Germinal center (tissue), 1 donor: ENCODE measurements at regions not wholly inside any gene's neighbourhood (a gene's known extent, or its start where the extent isn't known, plus 50 kb on each side); places are given as distances from the start of the nearest gene placed in this dataset.
"Not testable (repeated sequence)": the region's sequence is repeated elsewhere in the genome, so short reads cannot be mapped to it uniquely, and the experiment has no call there.

Experiments
- DNase-seq: peaks from one replicate; pipeline ENCODE4 v3.0.0; 2012; ENCODE audit warnings: mixed read lengths, low spot score

- no peak for DNase-seq
These were observed 142.8 kb downstream of the NECTIN1 start for GRCh38 chr11:119586181-119586580.

GRCh38 chr11:119585043-119585781, 143.8 kb downstream of the NECTIN1 start:
- DNase-seq = no peak

DNA sequence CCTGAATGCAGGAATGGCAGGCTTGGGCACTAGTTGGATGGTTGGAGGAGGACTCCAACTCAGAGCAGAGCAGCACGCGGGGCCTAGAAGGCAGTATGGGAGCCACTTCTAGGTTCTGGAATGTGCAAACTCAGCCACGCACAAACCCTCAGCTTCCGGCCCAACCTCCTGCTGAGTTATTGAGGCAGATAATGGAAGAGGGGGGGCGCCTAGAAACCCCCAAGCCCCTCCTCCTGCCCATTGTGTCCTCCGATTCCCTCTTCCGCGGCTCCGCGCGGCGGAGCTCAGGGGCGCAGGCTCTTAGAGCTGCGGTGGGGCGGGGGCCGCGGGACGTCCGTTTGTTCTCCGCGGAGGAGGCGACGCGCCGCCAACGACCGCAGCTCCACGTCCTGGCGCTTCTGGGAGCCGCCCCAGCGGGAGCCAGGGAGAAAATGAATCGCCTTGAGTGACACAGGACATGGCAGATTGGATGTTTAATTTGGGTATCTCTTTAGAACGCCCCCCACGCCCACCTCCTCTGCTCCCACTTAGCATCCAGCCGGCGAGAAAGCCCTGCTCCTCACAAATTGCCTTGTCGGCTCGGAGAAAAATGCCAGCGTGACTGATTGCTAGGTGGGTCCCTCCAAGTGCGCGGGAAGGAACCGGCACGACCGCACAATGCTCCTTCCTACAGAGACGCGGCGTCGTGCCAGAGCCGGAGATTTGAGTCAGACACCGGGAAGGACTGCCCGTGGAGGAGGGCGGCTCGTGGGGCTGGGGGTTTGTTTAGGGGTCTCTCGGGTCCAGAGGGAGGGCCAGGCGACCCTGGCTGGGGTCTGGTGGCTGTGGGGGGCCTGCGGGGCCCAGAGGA, 144.6 kb downstream of the NECTIN1 start:
- no peak for DNase-seq

GRCh38 chr11:119583585-119583984, 145.4 kb downstream of the NECTIN1 start:
- no peak for DNase-seq

DNA sequence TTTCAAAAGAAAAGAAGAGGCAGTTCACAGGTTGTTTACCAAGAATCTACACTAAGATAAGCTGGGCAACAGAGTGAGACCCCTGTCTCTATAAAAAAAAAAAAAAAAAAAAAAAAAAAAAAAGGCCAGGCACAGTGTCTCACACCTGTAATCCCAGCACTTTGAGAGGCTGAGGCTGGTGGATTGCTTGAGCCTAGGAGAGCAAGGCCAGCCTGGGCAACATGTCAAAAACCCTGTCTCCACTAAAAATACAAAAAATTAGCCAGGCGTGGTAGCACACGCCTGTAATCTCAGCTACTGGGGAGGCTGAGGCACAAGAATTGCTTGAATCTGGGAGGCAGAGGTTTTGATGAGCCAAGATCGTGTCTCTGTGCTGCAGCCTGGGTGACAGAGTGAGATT, 147.6 kb downstream of the NECTIN1 start:
- not testable (repeated sequence) for DNase-seq

GRCh38 chr11:119580751-119581150, 148.2 kb downstream of the NECTIN1 start:
- DNase-seq = no peak

GRCh38 chr11:119580081-119580480, 148.9 kb downstream of the NECTIN1 start:
- no peak for DNase-seq

GRCh38 chr11:119578521-119579191, 150.3 kb downstream of the NECTIN1 start:
- DNase-seq = no peak

GRCh38 chr11:119573858-119574257, 150.9 kb upstream of the THY1 start:
- DNase-seq = peak; percentile 33

DNA sequence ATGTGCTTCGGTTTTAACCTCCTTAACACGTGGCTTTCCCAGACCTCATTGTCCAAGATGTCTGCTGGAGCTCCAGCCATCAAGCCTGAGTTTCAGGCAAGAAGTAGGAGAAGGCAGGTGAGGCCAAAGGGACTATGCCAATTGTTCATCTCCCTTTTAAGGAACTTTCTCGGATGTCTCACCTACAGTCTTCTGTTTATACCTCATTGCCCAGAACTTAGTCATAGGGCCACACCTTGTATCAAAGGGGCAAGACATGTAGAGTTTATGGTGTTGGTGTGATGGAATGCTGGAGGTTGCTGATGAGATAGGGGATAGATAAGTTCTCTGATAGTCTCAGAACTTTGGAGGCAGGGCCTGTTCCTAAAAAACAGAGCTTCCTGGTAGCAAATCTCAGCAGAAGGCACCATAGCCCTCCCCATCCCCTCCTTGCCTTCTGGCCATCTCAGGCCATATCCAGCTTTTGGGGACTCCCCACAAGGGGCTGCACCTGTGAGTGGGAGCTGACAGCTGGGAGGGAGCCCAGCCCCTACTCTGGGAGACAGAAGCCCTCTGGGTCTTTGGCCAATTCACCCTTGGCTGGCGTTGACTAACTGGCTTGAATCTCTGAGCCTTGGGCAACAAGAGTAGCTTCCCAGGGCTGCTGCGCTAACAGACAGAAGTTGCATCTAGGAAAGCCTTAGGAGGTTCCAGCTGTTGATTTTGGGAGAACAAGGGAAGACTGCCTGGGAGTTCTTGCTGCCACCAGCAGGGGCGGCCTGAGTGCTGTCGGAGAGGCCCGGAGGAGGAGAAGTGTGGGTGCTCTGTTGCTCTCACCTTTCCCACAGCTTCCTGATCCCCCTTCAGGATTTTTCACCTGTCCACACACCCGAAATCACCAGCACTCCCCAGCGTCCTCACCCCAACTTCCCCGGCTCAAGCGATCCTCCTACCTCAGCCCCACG, 149.8 kb upstream of the THY1 start:
- DNase-seq = no peak

- no peak for DNase-seq
These were observed 148.3 kb upstream of the THY1 start for GRCh38 chr11:119571311-119571710.

GRCh38 chr11:119567688-119568582, 145.0 kb upstream of the THY1 start:
- peak; percentile 12 for DNase-seq

- no peak for DNase-seq
These were observed 143.3 kb upstream of the THY1 start for GRCh38 chr11:119566319-119566718.

GRCh38 chr11:119565693-119566092, 142.7 kb upstream of the THY1 start:
- DNase-seq = not testable (repeated sequence)

DNA sequence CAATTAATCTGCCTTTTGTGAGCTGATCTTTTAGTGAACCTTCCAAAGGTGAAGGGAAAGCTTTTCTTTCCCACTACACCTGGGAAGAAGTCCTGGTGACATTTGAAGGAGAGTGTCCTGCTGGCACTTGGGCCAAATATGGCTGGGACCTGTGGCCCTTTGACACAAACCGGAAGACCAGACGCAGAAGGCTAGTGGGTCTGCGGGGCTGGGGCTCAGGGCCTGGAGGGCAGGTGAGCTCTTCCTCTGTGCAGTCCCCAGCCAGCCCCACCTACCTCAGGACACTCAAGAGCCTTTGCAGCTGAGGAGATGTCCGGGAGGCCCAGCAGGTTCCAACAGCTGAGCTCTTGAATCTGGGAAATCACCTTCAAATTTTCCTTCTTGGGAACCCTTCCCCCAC, 138.0 kb upstream of the THY1 start:
- no peak for DNase-seq

GRCh38 chr11:119560291-119560690, 137.3 kb upstream of the THY1 start:
- DNase-seq = no peak

DNA sequence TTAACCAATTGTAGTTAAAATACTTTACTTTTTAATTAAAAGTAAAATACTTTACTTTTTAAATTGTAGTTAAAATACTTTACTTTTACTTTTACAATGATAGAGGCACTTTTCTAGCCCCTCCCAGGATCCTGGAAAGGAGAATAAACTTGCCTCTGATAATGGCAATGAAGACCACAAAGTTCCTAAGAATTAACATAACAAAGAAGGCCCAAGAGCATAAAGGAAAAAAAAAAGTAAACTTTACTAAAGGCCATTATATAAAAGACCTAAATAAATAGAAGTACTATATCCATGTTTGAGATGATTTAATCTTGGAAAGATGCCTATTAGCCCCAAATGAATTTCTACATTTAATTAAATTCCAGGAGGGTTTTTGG, 129.1 kb upstream of the THY1 start:
- no peak for DNase-seq

DNA sequence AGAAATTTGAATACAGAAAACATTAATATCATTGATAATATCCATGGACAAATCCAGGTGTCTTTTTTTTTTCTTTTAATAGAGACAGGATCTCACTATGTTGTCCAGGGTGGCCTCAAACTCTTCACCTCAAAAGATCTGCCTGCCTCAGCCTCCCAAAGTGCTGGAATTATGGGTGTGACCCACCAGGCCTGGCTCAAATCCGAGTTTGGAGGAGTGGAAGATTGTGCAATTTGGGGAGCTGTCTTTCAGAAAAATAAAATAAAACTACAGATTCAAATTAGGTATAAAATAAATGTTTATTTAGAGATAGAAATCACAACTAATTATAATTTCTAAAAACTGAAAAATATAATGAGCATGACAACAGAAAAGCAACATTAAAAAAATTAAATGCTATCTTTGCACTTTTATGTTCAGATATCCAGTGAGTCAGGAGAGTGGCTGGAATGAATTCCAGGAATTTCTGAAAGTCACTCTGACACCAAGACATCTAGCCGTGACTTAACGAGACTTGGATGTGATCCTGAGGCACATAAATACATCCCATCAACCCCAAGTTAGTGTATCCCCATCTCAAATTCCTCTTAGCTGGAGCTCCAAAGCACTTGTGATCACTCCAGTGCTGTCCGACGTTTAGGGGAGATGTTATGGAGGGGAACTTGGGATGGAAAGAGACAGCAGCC, 128.6 kb upstream of the THY1 start:
- no peak for DNase-seq

- no peak for DNase-seq
These were observed 127.2 kb upstream of the THY1 start for GRCh38 chr11:119550053-119550752.
